ENCODE measurements at regions not wholly inside any gene's neighbourhood (a gene's known extent, or its start where the extent isn't known, plus 50 kb on each side); places are given as distances from the start of the nearest gene placed in this dataset.

- no peak for TF ChIP-seq JUND (IDR thresholded peaks at IDR 0.05; ENCODE audit: low read depth)
- in situ Hi-C loops (cut with HindIII; ENCODE audit: low pct_unique_long_range_greater_than_20kb, low sequenced_read_pairs) = no loop called here
- no peak for DNase-seq (ENCODE audit: low read depth in 1 of 2, low spot score in 1 of 2)
Observed at GRCh38 chrX:43525901-43526610, 130.0 kb upstream of the MAOA start.

- in situ Hi-C loops (cut with HindIII; ENCODE audit: low pct_unique_long_range_greater_than_20kb, low sequenced_read_pairs) = no loop called here
- TF ChIP-seq JUND (IDR thresholded peaks at IDR 0.05; ENCODE audit: low read depth) = no peak
- no peak for DNase-seq (ENCODE audit: low read depth in 1 of 2, low spot score in 1 of 2)
Observed at GRCh38 chrX:43526878-43527277, 129.2 kb upstream of the MAOA start.

- TF ChIP-seq JUND (IDR thresholded peaks at IDR 0.05; ENCODE audit: low read depth) = no peak
- DNase-seq (ENCODE audit: low read depth in 1 of 2, low spot score in 1 of 2) = no peak
- in situ Hi-C loops (cut with HindIII; ENCODE audit: low pct_unique_long_range_greater_than_20kb, low sequenced_read_pairs) = no loop called here
Observed at GRCh38 chrX:43527801-43528200, 128.3 kb upstream of the MAOA start.

- TF ChIP-seq JUND (IDR thresholded peaks at IDR 0.05; ENCODE audit: low read depth) = no peak
- DNase-seq (ENCODE audit: low read depth in 1 of 2, low spot score in 1 of 2) = no peak
- in situ Hi-C loops (cut with HindIII; ENCODE audit: low pct_unique_long_range_greater_than_20kb, low sequenced_read_pairs) = no loop called here
Observed at GRCh38 chrX:43530837-43531236, 125.3 kb upstream of the MAOA start.

GRCh38 chrX:43540318-43540717 lies 115.8 kb upstream of the MAOA start:
- in situ Hi-C loops (cut with HindIII; ENCODE audit: low pct_unique_long_range_greater_than_20kb, low sequenced_read_pairs) = no loop called here
- DNase-seq (ENCODE audit: low read depth in 1 of 2, low spot score in 1 of 2) = no peak
- TF ChIP-seq JUND (IDR thresholded peaks at IDR 0.05; ENCODE audit: low read depth) = no peak

- no peak for DNase-seq (ENCODE audit: low read depth in 1 of 2, low spot score in 1 of 2)
- in situ Hi-C loops (cut with HindIII; ENCODE audit: low pct_unique_long_range_greater_than_20kb, low sequenced_read_pairs) = no loop called here
- TF ChIP-seq JUND (IDR thresholded peaks at IDR 0.05; ENCODE audit: low read depth) = no peak
Observed at GRCh38 chrX:43551590-43551989, 104.5 kb upstream of the MAOA start.

- in situ Hi-C loops (cut with HindIII; ENCODE audit: low pct_unique_long_range_greater_than_20kb, low sequenced_read_pairs) = no loop called here
Observed at GRCh38 chrX:43552156-43552555, 103.9 kb upstream of the MAOA start.

GRCh38 chrX:43552703-43553102 lies 103.4 kb upstream of the MAOA start:
- DNase-seq (ENCODE audit: low read depth in 1 of 2, low spot score in 1 of 2) = no peak
- TF ChIP-seq JUND (IDR thresholded peaks at IDR 0.05; ENCODE audit: low read depth) = no peak
- in situ Hi-C loops (cut with HindIII; ENCODE audit: low pct_unique_long_range_greater_than_20kb, low sequenced_read_pairs) = no loop called here

More at GRCh38 chrX:43552156-43552555, 103.9 kb upstream of the MAOA start:
- DNase-seq (ENCODE audit: low read depth in 1 of 2, low spot score in 1 of 2) = no peak
- TF ChIP-seq JUND (IDR thresholded peaks at IDR 0.05; ENCODE audit: low read depth) = no peak

GRCh38 chrX:43553257-43553656 lies 102.8 kb upstream of the MAOA start:
- in situ Hi-C loops (cut with HindIII; ENCODE audit: low pct_unique_long_range_greater_than_20kb, low sequenced_read_pairs) = no loop called here
- no peak for DNase-seq (ENCODE audit: low read depth in 1 of 2, low spot score in 1 of 2)
- no peak for TF ChIP-seq JUND (IDR thresholded peaks at IDR 0.05; ENCODE audit: low read depth)

GRCh38 chrX:43556207-43556606 lies 99.9 kb upstream of the MAOA start:
- TF ChIP-seq JUND (IDR thresholded peaks at IDR 0.05; ENCODE audit: low read depth) = no peak
- no peak for DNase-seq (ENCODE audit: low read depth in 1 of 2, low spot score in 1 of 2)
- in situ Hi-C loops (cut with HindIII; ENCODE audit: low pct_unique_long_range_greater_than_20kb, low sequenced_read_pairs) = no loop called here

GRCh38 chrX:43557792-43558191 lies 98.3 kb upstream of the MAOA start:
- TF ChIP-seq JUND (IDR thresholded peaks at IDR 0.05; ENCODE audit: low read depth) = no peak
- peak; percentile 37 to 75 for DNase-seq (ENCODE audit: low read depth in 1 of 2, low spot score in 1 of 2)
- in situ Hi-C loops (cut with HindIII; ENCODE audit: low pct_unique_long_range_greater_than_20kb, low sequenced_read_pairs) = no loop called here

GRCh38 chrX:43559644-43560043 lies 96.5 kb upstream of the MAOA start:
- in situ Hi-C loops (cut with HindIII; ENCODE audit: low pct_unique_long_range_greater_than_20kb, low sequenced_read_pairs) = no loop called here
- no peak for TF ChIP-seq JUND (IDR thresholded peaks at IDR 0.05; ENCODE audit: low read depth)
- DNase-seq (ENCODE audit: low read depth in 1 of 2, low spot score in 1 of 2) = peak; percentile 9 to 67

- in situ Hi-C loops (cut with HindIII; ENCODE audit: low pct_unique_long_range_greater_than_20kb, low sequenced_read_pairs) = no loop called here
Observed at GRCh38 chrX:43560247-43560946, 95.7 kb upstream of the MAOA start.

More at GRCh38 chrX:43560247-43560946, 95.7 kb upstream of the MAOA start:
- DNase-seq (ENCODE audit: low read depth in 1 of 2, low spot score in 1 of 2) = no peak
- TF ChIP-seq JUND (IDR thresholded peaks at IDR 0.05; ENCODE audit: low read depth) = no peak

Measured in T47D (cell line).